GM12878 (cell line): ENCODE measurements at regions not wholly inside any gene's neighbourhood (a gene's known extent, or its start where the extent isn't known, plus 50 kb on each side); places are given as distances from the start of the nearest gene placed in this dataset.

Source experiments
- ATAC-seq: fragments of 200-7000 bp; cut with Tn5 transposase; 3 replicates; pipeline ENCODE4 v1.9.1; 2020; ENCODE audit warnings: mild to moderate bottlenecking, moderate library complexity
- BruUV-seq: library from RNA; stranded (reverse); fragments of 400-500 nt; replicated peaks from 2 replicates; lab custom pipeline; 2021; lab: Mats Ljungman, UMichigan
- CTCF ChIA-PET: fragments of 300-600 bp; sonication (Branson Sonifier 250); formaldehyde crosslinking; extraction: SDS; loops from one replicate; lab custom pipeline; 2021; ENCODE audit warnings: inconsistent platforms; lab: Yijun Ruan, JAX
- POLR2A ChIA-PET: fragments of 350-600 bp; formaldehyde crosslinking; extraction: SDS; loops from one replicate; lab custom pipeline; 2021; ENCODE audit warnings: inconsistent platforms; lab: Charles Lee
- RAD21 ChIA-PET: fragments of 300-600 bp; sonication (Branson Sonifier 250); formaldehyde crosslinking; loops from one replicate; lab custom pipeline; 2023; ENCODE audit warnings: antibody characterized with exemption; ENCODE audit not compliant: unreplicated experiment; lab: Charles Lee
- SMC1A ChIA-PET: fragments of 300-600 bp; sonication (Branson Sonifier 250); formaldehyde crosslinking; loops from one replicate; lab custom pipeline; 2023; ENCODE audit not compliant: unreplicated experiment, uncharacterized antibody; lab: Charles Lee
- DNase-seq: peaks from one replicate; pipeline ENCODE4 v3.0.0-alpha.2; 2011; ENCODE audit warnings: low read depth, low spot score
- FAIRE-seq: peaks from 3 replicates; lab custom pipeline; 2011; peaks lifted over from hg19 to GRCh38; lab: Jason Lieb, UNC
- H2AFZ ChIP-seq: 2 replicates; pipeline ENCODE4 v1.6.0; 2011; ENCODE audit warnings: low read depth, low read length, control low read depth; ENCODE audit not compliant: control insufficient read depth
- H3K27ac ChIP-seq: 2 replicates; pipeline ENCODE4 v1.5.1; 2011; ENCODE audit warnings: control low read depth; ENCODE audit not compliant: control insufficient read depth, insufficient read depth
- H3K27me3 ChIP-seq, 2 experiments: replicated peaks in 1 of 2; 2 replicates each; pipeline versions ENCODE4 v1.6.0 to v1.6.1; 2011; ENCODE audit warnings: low read length in 1 of 2; ENCODE audit not compliant: control insufficient read depth in 2 of 2, insufficient read depth in 2 of 2
- H3K36me3 ChIP-seq, 2 experiments: 2 replicates each; pipeline ENCODE4 v1.5.1; 2011; ENCODE audit warnings: low read length in 1 of 2; ENCODE audit not compliant: control insufficient read depth in 2 of 2, insufficient read depth in 2 of 2
- H3K4me1 ChIP-seq: 2 replicates; pipeline ENCODE4 v1.6.1; 2011; ENCODE audit warnings: mild to moderate bottlenecking, low read length, moderate library complexity, mixed read lengths; ENCODE audit not compliant: control insufficient read depth, insufficient read depth
- H3K4me2 ChIP-seq: 2 replicates; pipeline ENCODE4 v1.6.0; 2011; ENCODE audit warnings: control low read depth; ENCODE audit not compliant: control insufficient read depth, insufficient read depth
- H3K4me3 ChIP-seq: fragments of 200-600 bp; sonication (generic); 2 replicates; pipeline ENCODE4 v1.5.1; 2016
- H3K79me2 ChIP-seq: 2 replicates; pipeline ENCODE4 v1.6.0; 2011; ENCODE audit warnings: low read length; ENCODE audit not compliant: control insufficient read depth, insufficient read depth
- H3K9ac ChIP-seq: 2 replicates; pipeline ENCODE4 v1.8.0; 2011; ENCODE audit warnings: low read length, control low read depth, mixed read lengths; ENCODE audit not compliant: control insufficient read depth, insufficient read depth
- H3K9me3 ChIP-seq: replicated peaks from 3 replicates; pipeline ENCODE4 v1.5.1; 2011; ENCODE audit warnings: mild to moderate bottlenecking, low read length; ENCODE audit not compliant: control insufficient read depth, insufficient read depth
- H4K20me1 ChIP-seq: 2 replicates; pipeline ENCODE4 v1.6.0; 2011; ENCODE audit not compliant: control insufficient read depth, insufficient read depth
- ATF2 ChIP-seq: IDR thresholded peaks from 2 replicates; pipeline ENCODE4 v1.6.1; 2012; ENCODE audit warnings: low read length, inconsistent platforms
- EZH2 ChIP-seq: IDR thresholded peaks from 2 replicates; pipeline ENCODE4 v1.6.1; 2012; ENCODE audit warnings: low read depth, mild to moderate bottlenecking, control low read depth, inconsistent platforms, low read length, borderline replicate concordance; ENCODE audit not compliant: control insufficient read depth
- GABPA ChIP-seq: IDR thresholded peaks from 2 replicates; pipeline ENCODE4 v1.6.1; 2014; ENCODE audit warnings: antibody characterized with exemption, low read depth, mild to moderate bottlenecking, inconsistent platforms
- KAT2A ChIP-seq: conservative IDR thresholded peaks from 2 replicates; pipeline ENCODE4 v1.6.1; 2011; ENCODE audit warnings: low read depth, low read length; ENCODE audit not compliant: control insufficient read depth
- KLF5 ChIP-seq: fragments of 450-650 bp; IDR thresholded peaks from 2 replicates; pipeline ENCODE4 v1.6.1; 2014; ENCODE audit warnings: mild to moderate bottlenecking; ENCODE audit not compliant: partially characterized antibody
- MYC ChIP-seq: IDR thresholded peaks from 2 replicates; pipeline ENCODE4 v1.6.1; 2011; ENCODE audit warnings: mild to moderate bottlenecking, low read length, moderate library complexity, inconsistent platforms; ENCODE audit not compliant: insufficient read depth, insufficient replicate concordance, insufficient read length, severe bottlenecking
- SPI1 ChIP-seq: IDR thresholded peaks from 2 replicates; pipeline ENCODE4 v1.6.1; 2011; ENCODE audit warnings: low read depth, mild to moderate bottlenecking, low read length, moderate library complexity, borderline replicate concordance; ENCODE audit not compliant: insufficient read depth
- ZBED1 ChIP-seq: IDR thresholded peaks from 2 replicates; pipeline ENCODE4 v1.6.1; 2016; ENCODE audit warnings: borderline replicate concordance
- ZNF687 ChIP-seq: fragments of 450-650 bp; IDR thresholded peaks from 2 replicates; pipeline ENCODE4 v1.6.1; 2017; ENCODE audit warnings: mild to moderate bottlenecking, moderate library complexity
- WGBS: methylation state at CpG from one replicate; pipeline ENCODE4 v1.1.6; 2016; ENCODE audit warnings: low lambda C conversion rate; ENCODE audit not compliant: insufficient replicate concordance, insufficient coverage; ENCODE audit errors: missing lambda C conversion rate; 5-methylcytosine and 5-hydroxymethylcytosine counted together
- in situ Hi-C: fragments of 300-500 bp; cut with MboI; formaldehyde crosslinking; loops from 9 replicates; pipeline ENCODE4 v1.14.3; 2018; ENCODE audit warnings: mixed read lengths
- intact Hi-C: fragments of 100-400 bp; cut with micrococcal nuclease; formaldehyde crosslinking; loops from one replicate; pipeline ENCODE4 v1.14.2; 2022; ENCODE audit not compliant: unreplicated experiment

- intact Hi-C loops: no loop called here
- WGBS: 58% methylated on average over 7 of the region's 7 CpGs
- ChIA-PET RAD21 (no interaction called here), CTCF (no interaction called here), POLR2A (interaction anchor here (1.1 kb wide), 1 partner anchor 18 kb away, joined by 3 read pairs; no protein-coding TSS in a partner anchor), SMC1A (interaction anchor here (0.6 to 1.2 kb wide), 2 partner anchors 9 to 1203 kb away, joined by 3 read pairs; no protein-coding TSS in a partner anchor)
- no peak overlapping the region for H3K27ac ChIP-seq
- H3K27me3 ChIP-seq: no peaks in the 10 kb centered on the region; a peak in 1 of 4 replicates
- no peaks in the 10 kb centered on the region for H3K79me2 ChIP-seq
- no peak for DNase-seq
- FAIRE-seq: no peak
- no TSS peak for BruUV-seq
- TF ChIP-seq SPI1 (peak; percentile 17; the same call in 1 of the 2 replicates), ZNF687 (no peak), ZBED1 (no peak)
- no peaks in the 10 kb centered on the region for H3K9me3 ChIP-seq
- H3K4me1 ChIP-seq: no peaks in the 10 kb centered on the region
- no peak overlapping the region for H2AFZ ChIP-seq
- H3K36me3 ChIP-seq: no peaks in the 10 kb centered on the region
- no peak; the same call in 2 of the 3 replicates for ATAC-seq
- H3K9ac ChIP-seq: no peak overlapping the region
- in situ Hi-C loops: no loop called here
- no peak overlapping the region for H3K4me2 ChIP-seq
- H3K4me3 ChIP-seq: no peak overlapping the region
- H4K20me1 ChIP-seq: no peaks in the 10 kb centered on the region
Measured at GRCh38 chr13:109963384-109963783, 177.0 kb upstream of the IRS2 start.

- Histone ChIP-seq H3K4me1 (no peaks in the 10 kb centered on the region), H2AFZ (no peak overlapping the region), H3K36me3 (no peaks in the 10 kb centered on the region), H4K20me1 (no peaks in the 10 kb centered on the region), H3K27me3 (no peaks in the 10 kb centered on the region; a peak in 1 of 4 replicates), H3K79me2 (no peaks in the 10 kb centered on the region), H3K4me2 (no peak overlapping the region), H3K4me3 (no peak overlapping the region), H3K27ac (no peak overlapping the region), H3K9me3 (no peaks in the 10 kb centered on the region), H3K9ac (no peak overlapping the region)
- ChIA-PET RAD21 (no interaction called here), CTCF (no interaction called here), SMC1A (no interaction called here), POLR2A (no interaction called here)
- DNase-seq (no peak), FAIRE-seq (no peak), ATAC-seq (no peak)
- 0% methylated on average over 1 of the region's 1 CpG for WGBS
- no TSS peak for BruUV-seq
- in situ Hi-C loops: no loop called here
- intact Hi-C loops: no loop called here
- no peak for TF ChIP-seq KLF5
- no peak for TF ChIP-seq GABPA
- TF ChIP-seq EZH2: no peak
- TF ChIP-seq KAT2A: no peak
- TF ChIP-seq MYC: no peak
- no peak for TF ChIP-seq ATF2
Measured at GRCh38 chr13:109959903-109960302, 173.5 kb upstream of the IRS2 start.
